IMR-90 (cell line): ENCODE measurements at regions not wholly inside any gene's neighbourhood (a gene's known extent, or its start where the extent isn't known, plus 50 kb on each side); places are given as distances from the start of the nearest gene placed in this dataset.

Experiments used
- ATAC-seq: fragments of 200-7000 bp; cut with Tn5 transposase; 2 replicates; pipeline ENCODE4 v1.9.1; 2020; ENCODE audit warnings: low read depth, mild to moderate bottlenecking, moderate library complexity
- BruUV-seq: library from RNA; stranded (reverse); fragments of 400-500 nt; replicated peaks from 2 replicates; lab custom pipeline; 2021; lab: Mats Ljungman, UMichigan
- CTCF ChIA-PET: fragments of 300-600 bp; formaldehyde crosslinking; extraction: SDS; loops from one replicate; lab custom pipeline; 2021; ENCODE audit warnings: antibody characterized with exemption; lab: Yijun Ruan, JAX
- POLR2A ChIA-PET: fragments of 300-600 bp; sonication (Branson Sonifier 250); formaldehyde crosslinking; loops from one replicate; lab custom pipeline; 2022; ENCODE audit warnings: antibody characterized with exemption; ENCODE audit not compliant: unreplicated experiment; lab: Charles Lee
- DNase-seq: peaks from one replicate; pipeline ENCODE4 v3.0.0; 2013
- H2AFZ ChIP-seq: replicated peaks from 2 replicates; pipeline ENCODE3; 2013; ENCODE audit warnings: low read length, mild to moderate bottlenecking; ENCODE audit not compliant: poor library complexity
- H2AK5ac ChIP-seq: 2 replicates; pipeline ENCODE4 v1.6.1; 2013; ENCODE audit warnings: low read depth, low read length, inconsistent platforms
- H2AK9ac ChIP-seq: replicated peaks from 2 replicates; pipeline ENCODE3; 2013; ENCODE audit warnings: mild to moderate bottlenecking, low read depth, low read length, moderate library complexity; ENCODE audit not compliant: poor library complexity
- H2BK120ac ChIP-seq: 2 replicates; pipeline ENCODE4 v1.6.1; 2013; ENCODE audit warnings: low read depth, low read length, inconsistent platforms
- H2BK15ac ChIP-seq: 3 replicates; pipeline ENCODE4 v1.6.1; 2013; ENCODE audit warnings: low read depth, low read length, inconsistent platforms
- H2BK20ac ChIP-seq: 2 replicates; pipeline ENCODE4 v1.6.1; 2013; ENCODE audit warnings: low read depth, mild to moderate bottlenecking, inconsistent platforms, low read length, moderate library complexity
- H2BK5ac ChIP-seq: 2 replicates; pipeline ENCODE4 v1.6.1; 2013; ENCODE audit warnings: mild to moderate bottlenecking, low read depth, low read length, inconsistent platforms; ENCODE audit not compliant: poor library complexity, severe bottlenecking
- H3K14ac ChIP-seq: replicated peaks from 2 replicates; pipeline ENCODE4 v1.6.1; 2013; ENCODE audit warnings: low read depth, low read length, inconsistent platforms
- H3K18ac ChIP-seq: 2 replicates; pipeline ENCODE4 v1.6.1; 2013; ENCODE audit warnings: low read depth, low read length, control low read depth
- H3K23ac ChIP-seq: 2 replicates; pipeline ENCODE4 v1.6.1; 2013; ENCODE audit warnings: low read depth, low read length, inconsistent platforms
- H3K27ac ChIP-seq: 2 replicates; pipeline ENCODE4 v1.5.1; 2013; ENCODE audit warnings: mild to moderate bottlenecking, control low read depth, low read length; ENCODE audit not compliant: insufficient read depth
- H3K27me3 ChIP-seq: 2 replicates; pipeline ENCODE4 v1.6.1; 2013; ENCODE audit warnings: low read length; ENCODE audit not compliant: control insufficient read depth, insufficient read depth
- H3K36me3 ChIP-seq: 2 replicates; pipeline ENCODE4 v1.6.1; 2013; ENCODE audit warnings: low read length, mixed read lengths; ENCODE audit not compliant: control insufficient read depth, insufficient read depth
- H3K4ac ChIP-seq: 2 replicates; pipeline ENCODE4 v1.6.1; 2013; ENCODE audit warnings: low read depth, low read length, inconsistent platforms
- H3K4me1 ChIP-seq: 2 replicates; pipeline ENCODE4 v1.6.1; 2013; ENCODE audit warnings: low read length, mixed read lengths; ENCODE audit not compliant: control insufficient read depth, insufficient read depth
- H3K4me2 ChIP-seq: 2 replicates; pipeline ENCODE4 v1.6.1; 2013; ENCODE audit warnings: low read depth, mild to moderate bottlenecking, control low read depth, low read length, moderate library complexity
- H3K4me3 ChIP-seq: 2 replicates; pipeline ENCODE4 v1.5.1; 2013; ENCODE audit warnings: low read depth, mild to moderate bottlenecking, control low read depth, low read length, moderate library complexity; ENCODE audit not compliant: insufficient read depth
- H3K56ac ChIP-seq: 2 replicates; pipeline ENCODE4 v1.6.1; 2013; ENCODE audit warnings: low read length, inconsistent platforms; ENCODE audit not compliant: insufficient read depth; ENCODE audit errors: extremely low read depth
- H3K79me1 ChIP-seq, 2 experiments: 2 replicates each; pipeline ENCODE4 v1.6.1; 2013; ENCODE audit warnings: low read length in 2 of 2, inconsistent platforms in 1 of 2, low read depth in 1 of 2
- H3K9ac ChIP-seq: 2 replicates; pipeline ENCODE4 v1.6.1; 2013; ENCODE audit warnings: low read depth, low read length, control low read depth
- H3K9me1 ChIP-seq: 2 replicates; pipeline ENCODE4 v1.6.1; 2013; ENCODE audit warnings: low read length, inconsistent platforms; ENCODE audit not compliant: insufficient read depth
- H3K9me3 ChIP-seq: 2 replicates; pipeline ENCODE4 v1.6.1; 2013; ENCODE audit warnings: low read length; ENCODE audit not compliant: control insufficient read depth, insufficient read depth
- H4K20me1 ChIP-seq: 2 replicates; pipeline ENCODE4 v1.6.1; 2013; ENCODE audit warnings: low read length, inconsistent platforms; ENCODE audit not compliant: insufficient read depth
- H4K5ac ChIP-seq: 2 replicates; pipeline ENCODE4 v1.6.1; 2013; ENCODE audit warnings: mild to moderate bottlenecking, low read depth, low read length, control low read depth
- H4K8ac ChIP-seq, 2 experiments: 2 replicates each; pipeline ENCODE4 v1.6.1; 2013; ENCODE audit warnings: low read depth in 2 of 2, low read length in 2 of 2, control low read depth in 1 of 2, inconsistent platforms in 1 of 2
- H4K91ac ChIP-seq: 2 replicates; pipeline ENCODE4 v1.6.1; 2013; ENCODE audit warnings: low read depth, low read length, inconsistent platforms; ENCODE audit not compliant: insufficient read depth
- RAD21 ChIP-seq: IDR thresholded peaks from 2 replicates; pipeline ENCODE4 v1.6.1; 2012; ENCODE audit warnings: low read length, improper control_type of control experiment
- SMC3 ChIP-seq: fragments of 150-350 bp; IDR thresholded peaks from 2 replicates; pipeline ENCODE4 v1.6.1; 2016; ENCODE audit warnings: low read depth, mild to moderate bottlenecking, antibody characterized with exemption, low read length, moderate library complexity
- dilution Hi-C: fragments of 300-500 bp; cut with HindIII; formaldehyde crosslinking; loops from one replicate; pipeline ENCODE4 v1.14.3; 2018; ENCODE audit warnings: low sequenced_read_pairs; ENCODE audit not compliant: unreplicated experiment
- in situ Hi-C: fragments of 300-500 bp; cut with MboI; formaldehyde crosslinking; loops from 3 replicates; pipeline ENCODE4 v1.14.3; 2019; ENCODE audit warnings: low sequenced_read_pairs, inconsistent platforms, mixed read lengths
- intact Hi-C: fragments of 100-400 bp; cut with micrococcal nuclease; formaldehyde crosslinking; loops from 2 replicates; pipeline ENCODE4 v1.10.0; 2022

- Histone ChIP-seq H3K4ac (no peak overlapping the region), H3K14ac (no peak overlapping the region), H2AK5ac (no peak overlapping the region), H3K79me1 (no peaks in the 10 kb centered on the region), H3K4me1 (peaks cover 3% of the 10 kb centered on the region; the same call in 1 of the 2 replicates), H3K4me3 (no peak overlapping the region), H3K56ac (no peak overlapping the region), H2AFZ (no peak overlapping the region), H4K91ac (no peak overlapping the region), H2AK9ac (no peak overlapping the region), H3K27ac (no peak overlapping the region), H3K18ac (no peak overlapping the region), H3K23ac (no peak overlapping the region), H4K5ac (no peak overlapping the region), H3K9me1 (no peaks in the 10 kb centered on the region), H4K20me1 (no peaks in the 10 kb centered on the region), H2BK20ac (no peak overlapping the region), H4K8ac (no peak overlapping the region), H3K9ac (no peak overlapping the region), H2BK15ac (no peak overlapping the region), H3K27me3 (no peaks in the 10 kb centered on the region), H3K4me2 (no peak overlapping the region), H2BK120ac (no peak overlapping the region), H3K36me3 (no peaks in the 10 kb centered on the region), H2BK5ac (no peak overlapping the region), H3K9me3 (no peaks in the 10 kb centered on the region)
- POLR2A ChIA-PET, result no interaction called here
- dilution Hi-C loops, result no loop called here
- in situ Hi-C loops, result loop anchor here (10.0 kb wide), 1 partner anchor 334 kb away; no protein-coding TSS in a partner anchor
- intact Hi-C loops, result loop anchor here (10.0 kb wide), 1 partner anchor 334 kb away; no protein-coding TSS in a partner anchor
- DNase-seq (no peak), ATAC-seq (no peak)
- TF ChIP-seq SMC3, result no peak
- TF ChIP-seq RAD21, result no peak
- CTCF ChIA-PET, result interaction anchor here (1.1 to 1.6 kb wide), 2 partner anchors 8 to 16 kb away, joined by 3 to 4 read pairs; no protein-coding TSS in a partner anchor
- no TSS peak for BruUV-seq
These were observed 674.3 kb upstream of the INTU start for GRCh38 chr4:126958482-126958881.
